ENCODE measurements at regions not wholly inside any gene's neighbourhood (a gene's known extent, or its start where the extent isn't known, plus 50 kb on each side); places are given as distances from the start of the nearest gene placed in this dataset.

GRCh38 chr2:13001408-13001807, 284.7 kb downstream of the TRIB2 start:
- TF ChIP-seq CBX8 (IDR thresholded peaks at IDR 0.05; ENCODE audit: borderline replicate concordance, low read depth, low read length) (no peak), PHF8 (conservative IDR thresholded peaks at IDR 0.05; ENCODE audit: low read depth, low read length) (no peak), CREB1 (IDR thresholded peaks at IDR 0.05) (no peak)
- Histone ChIP-seq H3K14ac (ENCODE audit: insufficient read length) (no peak overlapping the region), H3K4me2 (ENCODE audit: insufficient read depth in 1 of 2, low read depth in 2 of 2, low read length in 2 of 2) (no peak overlapping the region), H2BK20ac (ENCODE audit: low read length) (no peak overlapping the region), H3K36me3 (ENCODE audit: control insufficient read depth in 2 of 4, insufficient read depth in 4 of 4, low read length in 3 of 4) (no peaks in the 10 kb centered on the region), H4K5ac (ENCODE audit: insufficient read length, low read depth, low read length) (no peak overlapping the region), H4K20me1 (replicated peaks in 1 of 2; ENCODE audit: control insufficient read depth in 1 of 2, insufficient read depth in 2 of 2, low read length in 2 of 2) (no peaks in the 10 kb centered on the region), H3K23me2 (ENCODE audit: low read depth, low read length) (no peaks in the 10 kb centered on the region), H2AK5ac (ENCODE audit: low read depth, low read length) (no peak overlapping the region), H2AFZ (ENCODE audit: low read length) (no peak overlapping the region), H3K79me2 (ENCODE audit: control insufficient read depth in 1 of 2, insufficient read depth in 2 of 2, low read length in 2 of 2) (no peaks in the 10 kb centered on the region), H3K9me3 (ENCODE audit: insufficient read depth in 2 of 2, low read depth in 1 of 2, low read length in 1 of 2) (no peaks in the 10 kb centered on the region), H3K79me1 (ENCODE audit: low read depth, low read length) (no peaks in the 10 kb centered on the region), H3K27me3 (replicated peaks in 1 of 4; ENCODE audit: control insufficient read depth in 3 of 4, extremely low read depth in 1 of 4, insufficient read depth in 3 of 4, low read length in 3 of 4) (no peaks in the 10 kb centered on the region), H3K4me1 (replicated peaks in 1 of 4; ENCODE audit: control insufficient read depth in 3 of 4, insufficient read depth in 4 of 4, low read length in 3 of 4) (peaks cover 0 to under 1% (median 0%) of the 10 kb centered on the region in 4 experiments; a peak in 1 of 7 replicates), H2BK120ac (replicated peaks; ENCODE audit: low read depth, low read length) (no peak overlapping the region), H2BK5ac (ENCODE audit: low read depth, low read length) (no peak overlapping the region), H3K4me3 (ENCODE audit: extremely low read depth in 1 of 4, insufficient read depth in 2 of 4, low read depth in 3 of 4, low read length in 4 of 4) (no peak overlapping the region), H3K18ac (ENCODE audit: extremely low read depth, low read length) (no peak overlapping the region), H3K4ac (replicated peaks; ENCODE audit: insufficient read length, low read depth, low read length) (no peak overlapping the region), H4K91ac (replicated peaks; ENCODE audit: insufficient read length, low read length) (no peak overlapping the region), H2BK15ac (ENCODE audit: low read length) (no peak overlapping the region), H3K56ac (replicated peaks; ENCODE audit: insufficient read length, low read depth, low read length) (no peak overlapping the region), H3K9ac (replicated peaks in 1 of 4; ENCODE audit: extremely low read depth in 1 of 4, low read depth in 3 of 4, low read length in 3 of 4) (no peak overlapping the region), H3K27ac (ENCODE audit: low read depth, low read length) (no peak overlapping the region), H2BK12ac (ENCODE audit: low read depth, low read length) (no peak overlapping the region), H3K23ac (ENCODE audit: insufficient read length) (no peak overlapping the region), H4K8ac (ENCODE audit: extremely low read depth, insufficient read depth, low read length) (no peak overlapping the region)
- 85% methylated on average over 2 of the region's 2 CpGs; no CpG with 5 or more reads in 1 of the 2 experiments for WGBS, 2 experiments (ENCODE audit: extremely low coverage in 1 of 2, insufficient coverage in 1 of 2, insufficient read length in 1 of 2, insufficient replicate concordance in 2 of 2, low coverage in 1 of 2, low lambda C conversion rate in 2 of 2, missing lambda C conversion rate in 1 of 2)
- FAIRE-seq, result no peak
- CTCF ChIA-PET (ENCODE audit: partially characterized antibody), result interaction anchor here (0.5 to 1.8 kb wide), 6 partner anchors 51 to 1172 kb away, joined by 3 to 9 read pairs (median 4); no protein-coding TSS in a partner anchor
- POLR2A ChIA-PET (ENCODE audit: partially characterized antibody), result interaction anchor here (0.7 kb wide), 1 partner anchor 241 kb away, joined by 3 read pairs; no protein-coding TSS in a partner anchor
- no peak for DNase-seq (ENCODE audit: low read depth in 1 of 2, low spot score in 2 of 2)

Data from H1 (cell line).